Right ventricle myocardium superior (tissue), 1 donor: ENCODE measurements at regions not wholly inside any gene's neighbourhood (a gene's known extent, or its start where the extent isn't known, plus 50 kb on each side); places are given as distances from the start of the nearest gene placed in this dataset.
A peak's percentile ranks its signal among the peaks of the same experiment; 100 is the strongest.

Experiments used
- ATAC-seq: fragments of 200-7000 bp; cut with Tn5 transposase; one replicate; pipeline ENCODE4 v1.9.1; 2020; ENCODE audit warnings: mild to moderate bottlenecking; ENCODE audit not compliant: poor library complexity
- DNase-seq: peaks from one replicate; pipeline ENCODE4 v3.0.0-alpha.2; 2020
- intact Hi-C: fragments of 100-400 bp; cut with DNase I; formaldehyde crosslinking; loops from one replicate; pipeline ENCODE4 v1.11.2; 2022
- donor health status: DM: no; HTN: yes; CAD: no; lungs with severe emphysema.

DNA sequence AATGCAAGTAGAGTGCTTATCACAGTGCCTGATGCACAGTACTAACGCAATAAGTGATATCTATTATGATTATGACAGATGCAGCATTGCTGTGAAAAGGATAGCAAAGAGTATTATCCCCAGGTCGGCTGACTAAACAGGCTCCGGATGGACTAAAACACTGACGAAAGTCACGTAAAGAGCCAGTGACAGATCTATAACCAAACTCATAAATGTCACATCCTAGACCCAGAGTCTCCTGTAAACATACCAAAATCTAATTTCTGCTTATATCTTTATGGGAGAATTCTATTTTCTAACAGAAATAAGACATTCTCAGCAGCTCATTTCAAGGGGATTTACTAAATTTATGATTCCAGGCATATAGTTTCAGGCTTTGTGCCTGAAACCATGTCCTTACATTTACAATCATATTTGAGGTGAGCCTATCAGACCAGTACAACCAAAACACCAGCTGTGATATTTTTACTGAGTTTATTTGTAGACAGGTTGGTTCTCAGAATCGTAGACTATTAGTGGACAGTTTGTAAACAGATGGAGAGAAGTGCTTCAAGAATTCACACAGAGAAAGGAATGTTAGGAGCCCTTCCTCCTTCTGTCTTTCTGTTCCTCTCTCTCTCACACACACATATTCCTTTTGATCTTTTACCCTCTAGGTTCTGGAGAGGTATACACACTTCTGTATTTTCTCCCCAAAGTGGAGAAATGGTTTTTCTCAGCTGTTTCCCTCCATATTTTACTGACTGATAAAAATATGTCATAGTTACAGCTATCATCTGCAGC lies 52.4 kb upstream of the WDR26 start:
- ATAC-seq (no peak), DNase-seq (no peak)
- intact Hi-C loops = no loop called here

DNA sequence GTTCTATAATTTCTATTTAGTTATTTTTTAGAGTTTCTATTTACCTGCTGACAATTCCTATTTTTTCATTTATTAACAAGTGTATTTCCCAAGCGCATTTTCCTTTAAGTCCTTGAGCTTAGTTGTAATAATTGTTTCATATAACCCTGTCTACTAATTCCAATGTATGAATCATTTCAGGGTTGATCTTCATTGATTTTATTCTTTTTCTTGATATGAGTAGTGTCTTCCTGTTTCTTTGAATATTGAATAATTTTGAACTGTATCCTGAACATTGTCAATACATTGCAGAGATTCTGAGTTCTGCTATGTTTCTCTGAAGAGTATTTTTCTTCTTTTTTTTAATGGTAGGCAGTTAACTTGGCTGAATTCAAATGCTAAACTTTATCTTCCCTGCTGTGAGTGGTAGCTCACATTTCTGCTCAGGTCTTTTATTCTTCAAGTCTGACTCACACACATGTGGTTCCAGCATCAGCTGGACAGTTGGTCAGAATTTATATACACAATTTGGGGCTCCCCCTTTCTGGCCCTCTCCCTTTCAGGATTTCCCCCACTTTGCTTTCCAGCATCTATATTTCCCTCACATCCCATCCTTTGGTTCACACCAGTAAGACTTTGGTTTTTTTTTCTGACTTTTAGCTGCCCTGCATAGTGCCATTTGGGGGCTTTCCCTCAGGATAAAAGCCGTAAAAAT lies 54.4 kb upstream of the WDR26 start:
- ATAC-seq (no peak), DNase-seq (no peak)
- intact Hi-C loops = no loop called here

DNA sequence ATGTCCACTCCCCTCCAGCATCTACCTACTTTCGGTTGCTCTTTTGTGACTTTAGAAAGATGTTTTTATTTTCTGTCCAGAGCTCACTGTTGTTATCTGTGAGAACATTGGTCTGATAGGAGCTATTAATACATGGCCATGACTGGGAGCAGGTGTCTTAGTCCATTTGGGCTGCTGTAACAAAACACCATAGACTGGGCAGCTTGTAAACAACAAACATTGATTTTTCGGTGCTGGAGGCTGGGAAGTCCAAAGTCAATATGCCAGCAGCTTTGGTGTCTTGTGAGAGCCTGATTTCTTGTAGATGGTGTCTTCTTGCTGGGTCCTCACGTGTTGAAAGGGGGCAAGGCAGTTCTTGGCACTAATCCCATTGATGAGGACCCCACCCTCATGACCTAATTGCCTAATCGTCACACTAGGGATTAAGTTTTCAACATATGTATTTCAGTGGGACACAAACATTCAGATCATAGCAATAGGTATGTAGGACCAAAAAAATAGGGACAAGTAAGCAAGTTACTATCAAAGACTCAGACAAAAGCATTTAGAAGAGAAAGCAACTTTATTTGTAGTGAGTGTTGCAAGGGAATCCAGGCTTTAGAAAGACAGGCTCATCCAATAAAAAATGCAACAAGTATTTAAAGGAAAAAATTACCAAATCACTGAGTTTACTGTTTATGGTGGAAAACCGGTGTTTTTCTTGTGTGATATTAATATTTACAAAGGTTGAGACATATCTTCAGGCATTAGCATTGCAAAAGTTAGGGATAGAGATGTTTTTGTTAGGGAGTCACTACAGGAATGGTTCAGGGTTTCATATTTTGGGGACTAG lies 55.2 kb upstream of the WDR26 start:
- no peak for DNase-seq
- no peak for ATAC-seq
- intact Hi-C loops = no loop called here

DNA sequence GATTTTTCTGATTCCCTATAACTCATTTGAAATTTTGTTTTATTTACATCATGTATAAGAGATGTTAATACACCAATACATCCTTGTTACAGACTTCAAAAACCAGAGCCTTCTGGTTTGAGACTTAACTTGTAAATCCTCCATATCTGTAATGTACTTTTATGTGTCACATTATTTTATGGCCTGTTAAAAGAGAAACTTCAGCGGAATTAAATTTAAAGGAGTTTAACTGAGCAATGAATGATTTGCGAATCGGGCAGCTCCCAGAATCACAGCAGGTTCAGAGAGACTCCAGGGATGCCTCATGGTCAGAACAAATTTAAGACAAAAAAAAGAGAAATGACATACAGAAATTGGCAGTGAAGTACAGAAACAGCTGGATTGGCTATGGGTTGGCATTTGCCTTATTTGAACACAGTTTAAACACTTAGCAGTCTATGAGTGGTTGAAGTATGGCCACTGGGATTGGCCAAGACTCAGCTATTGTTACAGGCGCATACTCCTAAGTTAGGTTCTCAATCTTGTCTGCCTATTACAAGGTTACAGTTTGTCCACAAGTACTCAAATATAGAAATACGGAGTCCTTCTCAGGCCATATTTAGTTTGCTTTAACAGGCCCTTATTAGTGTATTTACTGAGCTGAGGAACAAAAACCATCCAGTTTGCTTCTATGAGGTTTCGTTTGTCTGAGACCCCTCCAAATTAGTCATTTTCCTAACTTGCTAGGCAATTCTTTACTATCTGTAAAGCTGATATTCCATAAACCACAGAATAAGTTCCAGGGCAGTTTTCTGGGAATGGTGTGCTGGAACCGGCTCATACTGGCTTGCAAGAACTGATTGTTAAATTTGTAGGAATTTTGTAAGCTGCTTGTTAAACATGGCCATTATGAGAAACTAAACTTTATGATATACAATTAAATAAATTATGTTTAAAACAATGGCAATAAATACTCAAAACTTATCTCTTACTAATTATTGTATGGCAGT lies 56.2 kb upstream of the WDR26 start:
- no peak for ATAC-seq
- intact Hi-C loops = no loop called here
- DNase-seq = no peak

DNA sequence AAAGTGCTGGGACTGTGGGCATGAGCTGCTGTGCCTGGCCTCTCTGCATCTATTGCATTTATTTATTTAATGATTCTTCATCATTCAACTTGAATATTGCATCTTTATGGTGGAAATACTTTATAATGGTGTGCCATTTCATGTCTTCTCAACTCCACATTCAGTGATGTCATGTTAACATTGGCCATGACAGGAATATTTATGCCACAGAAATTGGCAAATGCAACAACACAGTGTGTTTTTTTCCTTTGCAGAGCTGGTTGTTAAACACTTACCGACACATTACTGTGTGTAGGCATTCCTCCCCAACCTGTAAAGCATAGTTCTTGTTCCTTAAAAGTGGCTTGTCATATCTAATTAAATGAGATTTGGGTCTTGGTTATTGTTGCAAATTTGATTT lies 57.4 kb upstream of the WDR26 start:
- intact Hi-C loops = no loop called here
- ATAC-seq = no peak
- DNase-seq = no peak

DNA sequence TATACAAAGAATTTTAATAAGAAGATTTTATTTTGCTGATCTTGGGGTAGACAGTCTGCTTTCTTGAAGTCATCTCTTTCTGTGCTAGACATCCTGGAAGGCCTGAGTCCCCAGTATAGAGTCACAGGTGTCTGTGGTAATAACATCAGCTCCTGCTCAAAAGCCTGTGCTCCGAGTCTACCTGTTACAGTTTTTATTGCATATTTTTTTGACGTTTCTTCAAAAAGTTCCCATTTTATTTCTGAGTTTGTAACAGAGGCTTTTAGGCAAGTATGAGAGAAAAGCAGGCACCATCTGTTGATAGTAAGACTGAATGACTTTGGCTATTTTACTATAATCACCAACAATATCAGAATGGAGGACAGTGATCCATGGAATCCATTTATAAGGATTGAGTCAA lies 58.0 kb upstream of the WDR26 start:
- ATAC-seq = no peak
- intact Hi-C loops = no loop called here
- DNase-seq = no peak

DNA sequence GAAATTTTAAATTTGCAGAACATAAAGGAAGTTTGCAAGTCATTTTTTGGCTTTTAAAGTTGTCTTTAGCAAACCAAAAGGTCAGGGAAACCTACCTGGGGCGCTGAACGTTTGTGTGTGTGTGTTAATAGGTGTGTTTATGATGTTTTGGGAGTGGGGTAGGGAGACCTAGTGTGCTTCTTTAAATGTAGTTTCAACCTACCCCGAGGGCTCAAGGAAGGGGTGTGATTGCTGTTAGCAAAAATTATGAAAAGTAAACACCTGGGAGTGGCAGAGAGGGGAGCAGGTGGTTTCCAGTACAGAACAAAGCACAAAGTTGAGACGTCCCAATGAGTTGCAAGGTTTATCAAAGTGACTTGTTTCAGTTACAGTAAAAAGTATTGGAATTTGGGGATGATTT lies 58.7 kb upstream of the WDR26 start:
- no peak for ATAC-seq
- no peak for DNase-seq
- intact Hi-C loops = no loop called here

DNA sequence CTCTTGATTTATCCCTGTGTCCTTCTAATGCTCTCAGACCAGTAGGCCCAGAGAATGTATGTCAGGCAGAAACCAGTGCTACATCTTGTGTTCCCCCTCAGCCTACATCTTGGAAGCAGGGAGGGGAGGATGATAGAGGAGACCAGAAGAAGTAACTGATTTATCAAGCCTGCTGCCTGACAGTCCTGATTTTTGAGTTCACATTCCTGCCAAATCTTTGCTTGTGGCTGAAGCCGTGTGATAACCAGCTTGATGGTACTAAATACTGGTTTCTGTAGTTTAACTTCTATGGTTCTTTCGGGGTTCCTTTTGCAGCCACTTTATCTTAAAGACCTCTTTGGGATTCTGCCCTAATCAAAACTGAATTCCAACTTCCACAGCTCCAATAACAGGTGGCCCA lies 59.7 kb upstream of the WDR26 start:
- DNase-seq (no peak), ATAC-seq (no peak)
- intact Hi-C loops = no loop called here

DNA sequence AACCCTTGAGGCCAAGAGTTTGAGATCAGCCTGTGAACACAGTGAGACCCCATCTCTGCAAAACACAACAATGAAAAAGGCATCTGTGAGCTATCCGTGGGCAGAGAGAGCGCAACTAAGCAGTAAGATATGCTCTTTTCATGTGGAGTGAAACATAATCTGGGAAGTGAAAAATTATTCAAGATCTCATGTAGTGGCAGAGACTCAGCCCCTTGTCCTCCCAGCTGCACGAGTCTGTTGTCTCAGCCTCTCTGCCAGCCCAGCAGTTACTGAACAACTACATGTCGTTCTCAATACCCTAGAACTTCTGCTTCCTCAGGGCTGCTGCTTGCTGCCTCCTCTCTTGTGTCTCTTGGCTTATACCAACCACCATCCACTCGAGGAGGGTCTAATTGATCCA lies 61.3 kb upstream of the WDR26 start:
- ATAC-seq (peak; percentile 45), DNase-seq (no peak)
- intact Hi-C loops = no loop called here

DNA sequence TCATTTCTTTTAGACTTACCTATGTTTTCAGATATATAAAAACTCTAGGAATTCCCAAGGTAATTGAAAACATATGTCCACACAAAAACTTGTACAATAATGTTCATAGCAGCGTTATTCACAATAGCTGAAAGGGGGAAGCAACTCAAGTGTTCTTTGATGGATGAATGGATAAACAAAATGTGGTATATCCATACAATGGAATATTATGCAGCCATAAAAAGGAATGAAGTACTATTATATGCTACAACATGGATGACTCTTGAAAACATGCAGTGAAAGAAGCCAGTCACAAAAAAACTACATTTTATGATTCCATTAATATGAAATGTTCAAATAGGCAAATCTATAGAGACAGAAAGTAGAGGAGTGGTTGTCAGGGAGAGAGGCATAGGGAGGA lies 62.2 kb upstream of the WDR26 start:
- intact Hi-C loops = no loop called here
- ATAC-seq = no peak
- no peak for DNase-seq

DNA sequence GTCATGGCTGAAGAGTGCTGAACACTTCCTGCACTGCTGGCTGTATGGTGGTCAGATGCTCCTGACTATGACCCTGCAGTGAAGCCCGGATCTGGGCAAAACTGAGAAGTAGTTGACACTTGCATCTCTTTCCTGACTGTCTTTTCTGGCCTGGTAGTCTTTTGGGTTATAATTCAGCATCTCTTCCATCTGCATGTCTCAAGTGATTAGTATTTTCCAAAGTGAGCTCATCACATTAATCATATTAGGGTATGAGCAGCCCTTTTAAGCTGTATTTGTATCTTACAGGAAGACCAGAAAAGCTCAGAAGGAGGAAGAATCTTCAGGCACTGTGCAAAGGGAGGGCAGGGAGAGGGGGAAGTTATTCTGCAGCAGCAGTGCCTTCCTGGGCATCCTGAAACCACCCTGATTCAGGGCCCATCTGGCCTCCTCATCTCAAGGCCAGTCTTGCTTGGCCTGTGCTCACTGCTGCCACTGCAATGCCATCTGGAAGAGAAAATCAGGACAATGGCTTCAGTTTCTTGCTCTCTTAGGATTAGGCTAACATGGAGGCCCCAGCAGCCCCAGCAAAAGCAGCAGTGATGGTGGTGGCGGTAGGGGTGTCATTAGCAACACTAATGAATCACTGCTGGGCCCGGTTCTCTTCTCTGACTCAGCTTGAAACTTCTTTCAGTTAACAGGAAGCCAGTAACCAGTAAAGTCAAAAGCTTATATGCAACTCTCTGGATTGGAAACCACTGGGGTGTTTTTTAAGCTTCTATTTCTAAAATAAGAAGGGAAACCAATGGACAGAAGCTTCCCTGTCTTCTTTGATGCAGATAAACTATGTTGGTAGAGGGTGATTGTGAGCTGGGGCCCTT lies 63.3 kb upstream of the WDR26 start:
- intact Hi-C loops = no loop called here
- ATAC-seq (peak; percentile 54), DNase-seq (no peak)

DNA sequence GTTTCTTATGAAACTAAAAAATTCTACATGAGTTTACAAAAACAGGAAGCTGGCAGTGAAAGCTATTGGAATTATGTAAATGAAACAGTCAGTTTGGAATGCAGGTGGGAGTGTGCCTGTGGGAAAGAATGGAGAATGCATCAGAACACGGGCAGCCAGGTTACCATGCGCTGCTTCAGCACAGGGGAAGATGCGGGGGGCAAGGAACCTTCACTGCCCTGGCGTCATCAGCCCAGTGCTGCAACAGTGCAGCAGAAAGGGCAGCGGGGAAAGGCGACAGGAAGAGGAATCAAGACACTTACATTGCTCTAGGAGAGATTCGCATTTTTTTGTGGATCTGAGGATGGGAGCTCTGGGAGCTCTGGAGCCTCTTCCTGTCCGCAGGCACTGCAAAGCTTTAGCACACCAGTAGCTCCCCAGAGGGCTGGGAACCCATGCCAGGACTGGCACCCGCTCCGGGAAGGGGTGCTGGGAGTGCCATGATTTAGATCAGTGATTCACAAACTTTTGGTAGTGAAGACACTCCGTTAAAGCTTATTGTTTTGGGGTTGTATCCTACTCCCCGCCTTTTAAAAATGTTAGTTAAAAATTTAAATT lies 64.1 kb upstream of the WDR26 start:
- ATAC-seq (no peak), DNase-seq (no peak)
- intact Hi-C loops = no loop called here

DNA sequence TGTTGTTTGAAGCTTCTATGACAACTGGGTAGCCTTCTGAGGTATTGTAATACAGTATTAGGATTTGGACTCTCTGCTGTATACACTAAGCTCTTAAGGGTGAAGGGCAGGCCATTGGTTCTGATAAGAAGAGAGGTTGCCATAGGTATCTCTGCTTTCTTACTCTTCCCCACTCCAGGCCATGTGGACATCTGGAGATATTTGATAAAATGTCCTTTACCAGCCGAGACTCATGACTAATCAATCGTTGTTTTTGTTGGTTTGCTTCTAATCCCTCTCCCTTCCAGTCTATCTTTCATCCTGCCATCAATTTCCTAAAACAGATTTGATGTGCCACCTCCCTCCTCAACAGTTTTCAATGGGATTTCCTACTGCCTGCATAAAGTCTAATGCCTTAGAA lies 64.6 kb upstream of the WDR26 start:
- ATAC-seq (no peak), DNase-seq (no peak)
- intact Hi-C loops = no loop called here

DNA sequence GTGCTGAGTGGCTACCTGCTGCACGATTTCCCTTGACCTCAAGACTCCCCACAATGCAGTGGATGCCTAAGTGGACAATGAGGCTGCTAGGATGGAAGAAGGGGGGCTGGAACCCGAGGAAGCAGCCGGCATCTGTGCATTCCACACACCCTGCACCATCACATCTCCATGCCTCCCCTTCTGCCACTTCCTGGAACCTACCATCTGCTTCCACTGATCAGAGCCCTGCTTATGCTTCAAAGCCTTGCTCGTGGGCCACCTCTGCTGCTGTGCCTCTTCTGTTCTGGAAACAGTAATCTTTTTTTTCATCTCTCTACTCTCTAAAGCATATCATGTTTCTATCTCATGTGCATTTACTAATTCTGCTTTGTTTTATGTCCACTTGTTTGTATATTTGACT lies 66.2 kb upstream of the WDR26 start:
- no peak for ATAC-seq
- intact Hi-C loops = no loop called here
- DNase-seq = no peak

DNA sequence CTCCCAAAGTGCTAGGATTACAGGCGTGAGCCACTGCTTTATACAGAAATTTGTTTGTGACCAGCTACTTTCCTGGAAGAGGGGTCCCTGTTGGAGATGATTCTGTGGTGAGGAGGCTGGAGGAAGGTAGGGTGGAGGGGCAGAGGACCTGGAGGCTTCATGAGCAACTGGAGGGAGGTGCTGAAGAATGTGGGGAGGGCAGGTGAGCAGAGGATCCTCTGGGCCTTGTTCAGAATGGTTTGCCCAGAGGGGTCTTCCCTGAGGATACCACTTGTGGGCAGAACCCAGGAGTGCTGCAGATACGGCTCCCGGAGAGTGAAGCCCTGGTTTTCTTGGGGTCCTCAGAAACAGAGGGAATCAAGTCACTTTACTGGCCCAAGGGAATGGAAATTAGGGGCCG lies 67.2 kb upstream of the WDR26 start:
- intact Hi-C loops = no loop called here
- ATAC-seq (no peak), DNase-seq (no peak)

DNA sequence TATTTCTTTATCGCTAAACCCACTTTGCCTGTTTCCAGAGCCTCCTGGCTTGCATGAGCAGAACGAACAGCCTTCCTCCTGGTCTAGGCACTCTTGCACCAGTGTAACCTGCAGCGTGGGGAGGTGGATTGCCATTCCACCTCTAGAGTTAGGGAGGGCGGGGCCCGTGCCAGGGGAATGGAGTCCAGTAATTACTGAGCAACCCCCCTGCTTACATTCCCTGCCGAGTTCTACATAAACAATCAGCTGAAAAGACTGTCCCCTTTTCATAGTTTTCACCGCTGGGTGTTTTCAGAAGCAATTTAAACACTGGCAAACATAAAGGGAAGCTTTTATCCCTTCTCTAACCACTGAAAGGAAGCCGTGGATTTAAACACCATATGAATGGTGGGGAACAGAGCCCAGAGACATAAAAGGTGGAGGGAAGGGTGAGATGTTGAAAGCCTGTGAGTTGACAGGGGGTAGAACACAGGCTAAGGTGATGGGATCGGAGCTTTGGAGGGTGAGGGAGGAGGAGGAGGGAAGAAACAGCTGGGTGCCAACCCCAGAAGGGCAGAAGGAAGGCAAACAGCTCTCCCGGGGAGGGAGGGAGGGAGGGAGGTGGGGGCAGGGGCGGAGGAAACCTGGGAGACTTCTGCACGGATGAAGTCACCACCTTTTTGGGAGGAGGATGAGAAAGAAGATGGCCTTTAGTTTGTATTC lies 68.0 kb upstream of the WDR26 start:
- peak; percentile 1 for ATAC-seq
- intact Hi-C loops = no loop called here
- no peak for DNase-seq
